Loucy (cell line): ENCODE measurements at regions not wholly inside any gene's neighbourhood (a gene's known extent, or its start where the extent isn't known, plus 50 kb on each side); places are given as distances from the start of the nearest gene placed in this dataset.

Experiments used
- CTCF ChIP-seq: fragments of 200-600 bp; sonication (generic); conservative IDR thresholded peaks from 2 replicates; pipeline ENCODE4 v1.5.1; 2014; ENCODE audit warnings: mild to moderate bottlenecking, antibody characterized with exemption, low read length
- EZH2phosphoT487 ChIP-seq: fragments of 200-600 bp; IDR thresholded peaks from 2 replicates; pipeline ENCODE4 v1.6.1; 2018; ENCODE audit warnings: antibody characterized with exemption, mild to moderate bottlenecking, moderate library complexity, borderline replicate concordance

- TF ChIP-seq CTCF (no peak), EZH2phosphoT487 (no peak)
These were observed 507.6 kb upstream of the LARGE1 start for GRCh38 chr22:34427841-34428240.
